ENCODE measurements at regions not wholly inside any gene's neighbourhood (a gene's known extent, or its start where the extent isn't known, plus 50 kb on each side); places are given as distances from the start of the nearest gene placed in this dataset.

- Histone ChIP-seq H3K36me3 (ENCODE audit: control insufficient read depth in 4 of 4, insufficient read depth in 3 of 4, low read depth in 1 of 4, low read length in 3 of 4) (no peaks in the 10 kb centered on the region), H3K27me3 (ENCODE audit: control insufficient read depth in 4 of 4, insufficient read depth in 4 of 4, low read length in 3 of 4) (no peaks in the 10 kb centered on the region), H3K4me1 (ENCODE audit: control insufficient read depth in 4 of 4, insufficient read depth in 4 of 4, low read length in 3 of 4) (peaks cover 0 to 1% (median 0%) of the 10 kb centered on the region in 4 donors), H3K27ac (ENCODE audit: low read depth in 1 of 2, low read length in 2 of 2) (no peak overlapping the region), H3K9ac (ENCODE audit: low read depth in 1 of 2, low read length in 2 of 2) (no peak overlapping the region), H3K9me3 (ENCODE audit: control insufficient read depth in 4 of 4, low read length in 3 of 4) (no peaks in the 10 kb centered on the region), H3K4me3 (ENCODE audit: low read depth in 1 of 3, low read length in 3 of 3) (no peak overlapping the region)
- TF ChIP-seq GABPA (IDR thresholded peaks at IDR 0.05 in 1 of 2, conservative IDR thresholded peaks at IDR 0.05 in 1 of 2) = no peak
- TF ChIP-seq RAD21 (IDR thresholded peaks at IDR 0.05) = no peak
- TF ChIP-seq ATF3 (IDR thresholded peaks at IDR 0.05) = no peak
- TF ChIP-seq RXRA (IDR thresholded peaks at IDR 0.05) = no peak
- no peak for TF ChIP-seq SP1 (IDR thresholded peaks at IDR 0.05)
- TF ChIP-seq REST (IDR thresholded peaks at IDR 0.05) = no peak
- DNase-seq (ENCODE audit: low spot score) = no peak
- WGBS = 79% methylated on average over 4 of the region's 4 CpGs
Measured at GRCh38 chr12:91773749-91774429, 371.8 kb downstream of the BTG1 start.

- no peaks in the 10 kb centered on the region for H3K9me3 ChIP-seq (ENCODE audit: control insufficient read depth in 4 of 4, low read length in 3 of 4)
- no peaks in the 10 kb centered on the region for H3K36me3 ChIP-seq (ENCODE audit: control insufficient read depth in 4 of 4, insufficient read depth in 3 of 4, low read depth in 1 of 4, low read length in 3 of 4)
- H3K4me3 ChIP-seq (ENCODE audit: low read depth in 1 of 3, low read length in 3 of 3) = no peak overlapping the region
- peaks cover 0 to 1% (median 0%) of the 10 kb centered on the region in 4 donors for H3K4me1 ChIP-seq (ENCODE audit: control insufficient read depth in 4 of 4, insufficient read depth in 4 of 4, low read length in 3 of 4)
- H3K27me3 ChIP-seq (ENCODE audit: control insufficient read depth in 4 of 4, insufficient read depth in 4 of 4, low read length in 3 of 4) = no peaks in the 10 kb centered on the region
- H3K9ac ChIP-seq (ENCODE audit: low read depth in 1 of 2, low read length in 2 of 2) = no peak overlapping the region
- no peak for TF ChIP-seq SP1 (IDR thresholded peaks at IDR 0.05)
- no peak overlapping the region for H3K27ac ChIP-seq (ENCODE audit: low read depth in 1 of 2, low read length in 2 of 2)
- DNase-seq (ENCODE audit: low spot score) = no peak
- WGBS = 92% methylated on average over 2 of the region's 2 CpGs
Measured at GRCh38 chr12:91772411-91772810, 373.2 kb downstream of the BTG1 start.

GRCh38 chr12:91769736-91770135 is 375.9 kb downstream of the BTG1 start:
- 88% methylated on average over 2 of the region's 2 CpGs for WGBS

More at GRCh38 chr12:91769736-91770135, 375.9 kb downstream of the BTG1 start:
- H3K36me3 ChIP-seq (ENCODE audit: control insufficient read depth in 4 of 4, insufficient read depth in 3 of 4, low read depth in 1 of 4, low read length in 3 of 4) = no peaks in the 10 kb centered on the region
- H3K9ac ChIP-seq (ENCODE audit: low read depth in 1 of 2, low read length in 2 of 2) = no peak overlapping the region
- H3K27ac ChIP-seq (ENCODE audit: low read depth in 1 of 2, low read length in 2 of 2) = no peak overlapping the region
- DNase-seq (ENCODE audit: low spot score) = no peak
- peaks cover 0 to 1% (median 0%) of the 10 kb centered on the region in 4 donors for H3K4me1 ChIP-seq (ENCODE audit: control insufficient read depth in 4 of 4, insufficient read depth in 4 of 4, low read length in 3 of 4)
- TF ChIP-seq CTCF (IDR thresholded peaks at IDR 0.05; ENCODE audit: low read depth, low read length, missing input control) (no peak), REST (IDR thresholded peaks at IDR 0.05) (no peak), ATF3 (IDR thresholded peaks at IDR 0.05) (no peak), GABPA (IDR thresholded peaks at IDR 0.05 in 1 of 2, conservative IDR thresholded peaks at IDR 0.05 in 1 of 2) (no peak), HNF4A (conservative IDR thresholded peaks at IDR 0.05) (no peak), NR2F2 (IDR thresholded peaks at IDR 0.05) (no peak), YY1 (IDR thresholded peaks at IDR 0.05) (no peak), RAD21 (IDR thresholded peaks at IDR 0.05) (no peak), FOXA2 (IDR thresholded peaks at IDR 0.05) (no peak), HNF4G (IDR thresholded peaks at IDR 0.05) (no peak), FOXA1 (IDR thresholded peaks at IDR 0.05) (no peak), TAF1 (conservative IDR thresholded peaks at IDR 0.05) (no peak), RXRA (IDR thresholded peaks at IDR 0.05) (no peak), SP1 (IDR thresholded peaks at IDR 0.05) (no peak), JUND (IDR thresholded peaks at IDR 0.05) (no peak)
- H3K9me3 ChIP-seq (ENCODE audit: control insufficient read depth in 4 of 4, low read length in 3 of 4) = no peaks in the 10 kb centered on the region
- no peaks in the 10 kb centered on the region for H3K27me3 ChIP-seq (ENCODE audit: control insufficient read depth in 4 of 4, insufficient read depth in 4 of 4, low read length in 3 of 4)
- no peak overlapping the region for H3K4me3 ChIP-seq (ENCODE audit: low read depth in 1 of 3, low read length in 3 of 3)

Data from liver (tissue), 8 donors.